ENCODE measurements at regions not wholly inside any gene's neighbourhood (a gene's known extent, or its start where the extent isn't known, plus 50 kb on each side); places are given as distances from the start of the nearest gene placed in this dataset.
"Not testable (repeated sequence)": the region's sequence is repeated elsewhere in the genome, so short reads cannot be mapped to it uniquely, and the experiment has no call there.

DNA sequence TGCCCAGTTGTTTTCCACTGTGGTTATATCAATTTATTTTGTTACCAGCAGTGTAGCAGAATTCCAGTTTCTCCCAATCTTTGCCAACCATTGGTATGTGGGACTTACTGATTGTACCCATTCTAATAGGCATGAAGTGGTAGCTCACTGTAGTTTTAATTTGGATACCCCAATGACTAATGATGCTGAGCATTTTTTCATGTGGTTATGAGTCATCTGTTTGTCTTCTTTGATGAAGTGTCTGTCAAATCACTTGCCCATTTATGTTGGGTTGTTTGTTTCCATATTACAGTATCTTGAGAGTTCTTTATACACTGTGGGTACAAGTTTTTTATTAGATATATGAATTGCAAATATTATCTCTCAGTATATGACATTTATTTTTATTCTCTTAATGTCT is 644.3 kb downstream of the NR2F2 start:
- ChIA-PET POLR2A (no interaction called here), CTCF (no interaction called here)
- no peak for DNase-seq (ENCODE audit: extremely low spot score)
- TF ChIP-seq, protein P1, sequence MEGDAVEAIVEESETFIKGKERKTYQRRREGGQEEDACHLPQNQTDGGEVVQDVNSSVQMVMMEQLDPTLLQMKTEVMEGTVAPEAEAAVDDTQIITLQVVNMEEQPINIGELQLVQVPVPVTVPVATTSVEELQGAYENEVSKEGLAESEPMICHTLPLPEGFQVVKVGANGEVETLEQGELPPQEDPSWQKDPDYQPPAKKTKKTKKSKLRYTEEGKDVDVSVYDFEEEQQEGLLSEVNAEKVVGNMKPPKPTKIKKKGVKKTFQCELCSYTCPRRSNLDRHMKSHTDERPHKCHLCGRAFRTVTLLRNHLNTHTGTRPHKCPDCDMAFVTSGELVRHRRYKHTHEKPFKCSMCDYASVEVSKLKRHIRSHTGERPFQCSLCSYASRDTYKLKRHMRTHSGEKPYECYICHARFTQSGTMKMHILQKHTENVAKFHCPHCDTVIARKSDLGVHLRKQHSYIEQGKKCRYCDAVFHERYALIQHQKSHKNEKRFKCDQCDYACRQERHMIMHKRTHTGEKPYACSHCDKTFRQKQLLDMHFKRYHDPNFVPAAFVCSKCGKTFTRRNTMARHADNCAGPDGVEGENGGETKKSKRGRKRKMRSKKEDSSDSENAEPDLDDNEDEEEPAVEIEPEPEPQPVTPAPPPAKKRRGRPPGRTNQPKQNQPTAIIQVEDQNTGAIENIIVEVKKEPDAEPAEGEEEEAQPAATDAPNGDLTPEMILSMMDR (IDR thresholded peaks at IDR 0.05; ENCODE audit: control extremely low read depth, extremely low read depth, low read depth, missing control alignments): no peak

DNA sequence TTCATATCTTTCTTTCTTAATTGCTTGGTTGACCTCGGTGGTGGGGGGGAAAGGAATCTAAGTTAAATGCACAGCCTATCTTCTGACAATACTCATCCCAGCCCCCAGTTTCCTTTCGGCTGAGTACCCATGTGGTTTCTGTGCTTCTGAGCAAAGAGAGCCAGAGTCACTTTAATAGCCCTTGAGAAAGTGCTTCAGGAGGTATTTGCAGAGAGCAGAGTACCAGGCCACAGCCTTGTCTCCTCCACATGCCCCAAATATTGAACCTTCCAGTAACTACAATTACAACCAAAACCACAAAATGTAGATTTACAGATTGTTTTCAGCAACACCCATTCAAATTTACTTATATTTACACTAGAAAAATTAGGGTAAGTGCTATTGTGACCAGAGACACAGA is 647.4 kb downstream of the NR2F2 start:
- TF ChIP-seq, protein P1 (IDR thresholded peaks at IDR 0.05; ENCODE audit: control extremely low read depth, extremely low read depth, low read depth, missing control alignments): no peak
- POLR2A ChIA-PET: no interaction called here

DNA sequence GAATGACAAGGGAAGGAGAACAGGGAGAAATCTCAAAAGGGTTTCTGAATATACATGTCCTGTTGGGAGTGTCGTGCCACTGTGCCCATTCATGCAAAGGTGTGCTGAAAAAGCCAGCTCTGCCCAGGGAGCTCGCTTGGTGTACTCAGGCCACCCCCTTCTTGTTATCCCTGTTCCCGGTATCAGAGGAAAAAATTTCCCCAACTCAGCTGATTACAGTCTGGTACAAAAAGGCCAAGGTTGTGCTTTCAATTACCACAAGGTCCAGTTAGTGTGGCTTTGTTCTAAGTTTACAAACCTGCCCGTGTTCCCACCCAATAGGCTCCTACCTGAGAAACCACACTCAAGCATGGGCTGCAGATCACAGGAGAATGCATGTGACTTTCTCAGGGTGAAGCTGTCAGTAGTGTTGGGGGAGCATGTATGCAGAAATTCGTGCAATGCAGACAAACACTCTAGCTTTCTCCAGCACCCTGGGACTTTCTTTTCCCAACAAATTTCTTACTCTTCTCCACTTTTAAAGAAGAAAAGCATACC is 648.5 kb downstream of the NR2F2 start:
- ChIA-PET CTCF (interaction anchor here (1.0 kb wide), 1 partner anchor 23 kb away, joined by 3 read pairs; no protein-coding TSS in a partner anchor), POLR2A (no interaction called here)

More for the DNA sequence above, 647.4 kb downstream of the NR2F2 start:
- no peak for DNase-seq (ENCODE audit: extremely low spot score)
- CTCF ChIA-PET: no interaction called here

DNA sequence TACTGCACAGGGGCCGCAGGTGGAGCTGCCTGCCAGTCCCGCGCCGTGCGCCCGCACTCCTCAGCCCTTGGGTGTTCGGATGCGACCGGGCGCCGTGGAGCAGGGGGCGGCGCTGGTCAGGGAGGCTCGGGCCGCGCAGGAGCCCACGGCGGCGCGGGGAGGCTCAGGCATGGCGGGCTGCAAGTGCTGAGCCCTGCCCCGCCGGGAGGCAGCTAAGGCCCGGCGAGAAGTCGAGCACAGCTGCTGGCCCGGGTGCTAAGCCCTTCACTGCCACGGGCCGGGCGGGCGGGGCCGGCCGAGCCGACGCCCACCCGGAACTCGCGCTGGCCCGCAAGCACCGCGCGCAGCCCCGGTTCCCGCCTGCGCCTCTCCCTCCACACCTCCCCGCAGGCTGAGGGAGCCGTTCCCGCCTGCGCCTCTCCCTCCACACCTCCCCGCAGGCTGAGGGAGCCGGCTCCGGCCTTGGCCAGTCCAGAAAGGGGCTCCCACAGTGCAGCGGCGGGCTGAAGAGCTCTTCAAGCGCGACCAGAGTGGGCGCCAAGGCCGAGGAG is 653.7 kb downstream of the NR2F2 start:
- POLR2A ChIA-PET; CTCF ChIA-PET; DNase-seq (ENCODE audit: extremely low spot score): not testable (repeated sequence)

More for the DNA sequence above, 648.5 kb downstream of the NR2F2 start:
- TF ChIP-seq, protein P1 (IDR thresholded peaks at IDR 0.05; ENCODE audit: control extremely low read depth, extremely low read depth, low read depth, missing control alignments): no peak
- no peak for DNase-seq (ENCODE audit: extremely low spot score)

DNA sequence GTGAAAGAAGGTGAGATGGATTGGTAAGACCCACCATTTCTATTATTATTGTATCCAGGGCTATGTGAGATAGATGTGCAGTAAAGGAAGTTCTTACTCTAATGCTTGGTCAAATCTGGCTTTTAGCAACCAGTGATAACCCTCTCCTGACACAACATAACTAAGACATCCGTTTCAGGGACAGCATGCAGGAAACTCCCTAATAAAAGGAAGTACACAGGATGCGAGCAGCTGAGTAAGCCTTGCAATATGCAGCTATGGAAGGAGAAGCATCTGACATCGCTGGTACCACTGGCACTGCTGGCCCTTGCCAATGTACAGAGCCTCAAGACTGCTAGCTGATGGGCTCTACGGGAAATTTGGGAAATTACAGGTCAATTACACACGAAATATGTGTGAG is 662.3 kb downstream of the NR2F2 start:
- POLR2A ChIA-PET: no interaction called here
- TF ChIP-seq, protein P1 (IDR thresholded peaks at IDR 0.05; ENCODE audit: control extremely low read depth, extremely low read depth, low read depth, missing control alignments): no peak
- DNase-seq (ENCODE audit: extremely low spot score): no peak
- CTCF ChIA-PET: no interaction called here

DNA sequence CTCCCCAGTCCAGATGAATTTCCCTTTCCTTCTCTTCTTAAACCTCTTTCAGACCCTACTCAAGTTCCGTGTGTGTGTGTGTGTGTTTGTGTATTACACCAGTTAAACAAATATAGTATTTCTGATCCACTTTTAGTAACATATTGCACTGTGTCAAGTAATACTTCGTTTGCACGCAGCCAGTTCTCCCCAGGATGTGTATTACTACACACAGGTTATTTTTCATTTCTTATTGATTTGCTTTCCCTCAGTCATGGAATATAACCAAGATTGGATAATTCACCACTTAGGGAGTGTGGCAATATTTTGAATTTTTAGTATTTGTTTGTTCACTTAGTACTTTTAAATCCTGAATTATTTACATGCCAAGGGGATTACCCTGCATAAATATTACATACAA is 667.0 kb downstream of the NR2F2 start:
- TF ChIP-seq, protein P1 (IDR thresholded peaks at IDR 0.05; ENCODE audit: control extremely low read depth, extremely low read depth, low read depth, missing control alignments): no peak
- ChIA-PET POLR2A (no interaction called here), CTCF (no interaction called here)
- DNase-seq (ENCODE audit: extremely low spot score): no peak

DNA sequence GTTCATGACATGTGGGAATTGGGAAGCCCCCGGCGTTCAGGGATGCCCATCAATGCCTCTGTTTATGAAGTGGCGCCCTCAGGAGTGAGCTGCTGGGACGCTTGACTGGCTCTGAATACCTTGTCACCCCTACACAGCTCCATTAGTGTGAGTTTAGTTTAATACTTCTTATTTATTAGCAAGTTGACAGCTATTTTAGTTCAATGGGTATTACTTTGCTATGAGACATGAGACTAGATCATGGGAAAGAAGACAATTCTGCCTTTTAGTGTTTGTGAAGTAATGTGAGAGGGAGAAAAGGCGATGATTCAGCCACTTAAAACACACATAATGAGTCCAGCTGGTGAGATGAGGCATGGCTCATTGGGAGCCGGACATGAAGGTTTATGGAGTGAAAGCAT is 678.5 kb downstream of the NR2F2 start:
- POLR2A ChIA-PET: no interaction called here
- DNase-seq (ENCODE audit: extremely low spot score): no peak
- TF ChIP-seq, protein P1 (IDR thresholded peaks at IDR 0.05; ENCODE audit: control extremely low read depth, extremely low read depth, low read depth, missing control alignments): no peak
- CTCF ChIA-PET: no interaction called here

Data from GM10248 (cell line).